Ureter (tissue), 1 donor: ENCODE measurements at regions not wholly inside any gene's neighbourhood (a gene's known extent, or its start where the extent isn't known, plus 50 kb on each side); places are given as distances from the start of the nearest gene placed in this dataset.

Experiments used
- DNase-seq: peaks from one replicate; pipeline ENCODE4 v3.0.0-alpha.2; 2020; ENCODE audit warnings: low spot score
- donor health status: DM: yes; HTN: yes; CAD: no.

GRCh38 chr17:33475594-33475993 lies 182.5 kb upstream of the ASIC2 start:
- no peak for DNase-seq

- no peak for DNase-seq
These were observed 188.6 kb upstream of the ASIC2 start for GRCh38 chr17:33481652-33482051.

- DNase-seq: no peak
These were observed 189.5 kb upstream of the ASIC2 start for GRCh38 chr17:33482636-33483035.

- DNase-seq: no peak
These were observed 191.5 kb upstream of the ASIC2 start for GRCh38 chr17:33484559-33484958.

GRCh38 chr17:33486135-33486885 lies 193.2 kb upstream of the ASIC2 start:
- no peak for DNase-seq

GRCh38 chr17:33487187-33487879 lies 194.2 kb upstream of the ASIC2 start:
- no peak for DNase-seq

- no peak for DNase-seq
These were observed 198.9 kb upstream of the ASIC2 start for GRCh38 chr17:33491871-33492481.

GRCh38 chr17:33492731-33493265 lies 199.7 kb upstream of the ASIC2 start:
- DNase-seq: no peak

- DNase-seq: no peak
These were observed 200.5 kb upstream of the ASIC2 start for GRCh38 chr17:33493566-33493965.

GRCh38 chr17:33494151-33494550 lies 201.1 kb upstream of the ASIC2 start:
- no peak for DNase-seq

- no peak for DNase-seq
These were observed 204.5 kb upstream of the ASIC2 start for GRCh38 chr17:33497623-33498022.

- DNase-seq: no peak
These were observed 205.0 kb upstream of the ASIC2 start for GRCh38 chr17:33498069-33498468.

- DNase-seq: no peak
These were observed 205.9 kb upstream of the ASIC2 start for GRCh38 chr17:33499040-33499439.

- no peak for DNase-seq
These were observed 207.1 kb upstream of the ASIC2 start for GRCh38 chr17:33500151-33500550.

GRCh38 chr17:33501185-33501584 lies 208.1 kb upstream of the ASIC2 start:
- no peak for DNase-seq

GRCh38 chr17:33504571-33504970 lies 211.5 kb upstream of the ASIC2 start:
- DNase-seq: no peak

- DNase-seq: no peak
These were observed 214.0 kb upstream of the ASIC2 start for GRCh38 chr17:33506889-33507650.

- DNase-seq: no peak
These were observed 215.1 kb upstream of the ASIC2 start for GRCh38 chr17:33508215-33508614.

GRCh38 chr17:33509331-33509730 lies 216.2 kb upstream of the ASIC2 start:
- no peak for DNase-seq

- DNase-seq: no peak
These were observed 218.6 kb upstream of the ASIC2 start for GRCh38 chr17:33511670-33512069.

GRCh38 chr17:33512113-33512512 lies 219.0 kb upstream of the ASIC2 start:
- DNase-seq: no peak

GRCh38 chr17:33513769-33514168 lies 220.7 kb upstream of the ASIC2 start:
- DNase-seq: no peak
